Pancreas (tissue), 10 donors: ENCODE measurements at regions not wholly inside any gene's neighbourhood (a gene's known extent, or its start where the extent isn't known, plus 50 kb on each side); places are given as distances from the start of the nearest gene placed in this dataset.
"Not testable (repeated sequence)": the region's sequence is repeated elsewhere in the genome, so short reads cannot be mapped to it uniquely, and the experiment has no call there.

ENCODE experiments used
- ATAC-seq, 4 donors: fragments of 200-7000 bp; cut with Tn5 transposase; one replicate each; pipeline versions ENCODE4 v1.8.0 to v1.9.1; 2020; ENCODE audit warnings: mild to moderate bottlenecking in 4 of 4, moderate library complexity in 4 of 4
- DNase-seq, 6 donors: peaks; one replicate each; pipeline ENCODE4 v3.0.0-alpha.2; 2020
- FAIRE-seq: peaks from 2 replicates; lab custom pipeline; 2012; peaks lifted over from hg19 to GRCh38; lab: Jason Lieb, UNC
- H3K27ac ChIP-seq, 4 donors: fragments of 200-600 bp; sonication (generic); 1 replicate in 3 of 4; 2 replicates in 1 of 4; pipeline versions ENCODE4 v1.5.0 to v1.8.0; 2020
- H3K27me3 ChIP-seq, 4 donors: fragments of 200-600 bp; one replicate each; pipeline ENCODE4 v1.8.0; 2021
- H3K36me3 ChIP-seq, 3 donors: fragments of 200-600 bp; sonication (generic) in 1 of 3; one replicate each; pipeline versions ENCODE4 v1.5.0 to v1.8.0; 2020 to 2021
- H3K4me1 ChIP-seq, 3 donors: fragments of 200-600 bp; one replicate each; pipeline ENCODE4 v1.8.0; 2021
- H3K4me3 ChIP-seq, 4 donors: fragments of 200-600 bp; sonication (generic) in 2 of 4; one replicate each; pipeline versions ENCODE4 v1.5.0 to v1.8.0; 2020 to 2021
- H3K9me3 ChIP-seq, 4 donors: fragments of 200-600 bp; one replicate each; pipeline ENCODE4 v1.8.0; 2021
- WGBS, 2 donors: extraction: QIAGEN DNeasy Blood & Tissue Kit; methylation state at CpG; one replicate each; pipeline ENCODE4 v1.1.7; 2013; 5-methylcytosine and 5-hydroxymethylcytosine counted together
- intact Hi-C, 3 donors: fragments of 100-400 bp; cut with DNase I; formaldehyde crosslinking; loops; one replicate each; pipeline versions ENCODE4 v1.11.1 to v1.14.2; 2022
- TF ChIP-seq, protein P1 (sequence below), 4 donors: fragments of 200-600 bp; sonication (generic) in 3 of 4; IDR thresholded peaks; one replicate each; pipeline versions ENCODE4 v1.5.0 to v1.8.0; 2021; ENCODE audit warnings: antibody characterized with exemption in 4 of 4
- donor health status: healthy with polysubstance abuse.
- donor health status: DM: no; HTN: no; CAD: no; lungs with moderate emphysema.
- donor health status: DM: no; HTN: no; CAD: no.
- donor health status: control.
- donor health status: control.
- donor health status: Bipolar disorder and iron deficiency.
- donor health status: DM: yes; HTN: yes; CAD: no.
- donor health status: DM: no; HTN: no; CAD: no.
- donor health status: DM: no; HTN: no; CAD: no.
- donor health status: DM: yes; HTN: yes; CAD: no.

DNA sequence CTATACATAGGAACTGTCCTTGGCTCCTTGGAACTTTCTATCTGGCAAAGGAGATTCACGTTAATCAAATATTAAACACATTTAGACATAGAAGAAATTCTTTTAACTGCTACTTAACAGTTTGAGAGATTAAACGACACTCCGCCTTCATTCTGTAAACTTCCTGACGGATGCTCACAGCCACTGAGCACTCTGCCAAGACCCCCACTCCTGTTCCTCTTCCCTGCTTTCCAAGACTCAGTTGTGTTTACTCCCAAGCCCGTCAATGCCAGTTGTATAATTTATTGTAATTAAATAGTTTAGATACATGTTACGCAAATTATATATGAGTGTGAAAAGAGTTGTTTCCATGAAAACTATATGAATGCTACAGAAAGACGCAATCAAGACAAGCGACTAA lies 321.4 kb upstream of the EPHA4 start:
- no peak for ATAC-seq
- intact Hi-C loops: no loop called here
- Histone ChIP-seq H3K4me3 (no peak overlapping the region), H3K9me3 (no peaks in the 10 kb centered on the region), H3K4me1 (no peaks in the 10 kb centered on the region), H3K36me3 (no peaks in the 10 kb centered on the region), H3K27ac (no peak overlapping the region), H3K27me3 (no peaks in the 10 kb centered on the region)
- no peak for DNase-seq
- FAIRE-seq: no peak
- TF ChIP-seq, protein P1, sequence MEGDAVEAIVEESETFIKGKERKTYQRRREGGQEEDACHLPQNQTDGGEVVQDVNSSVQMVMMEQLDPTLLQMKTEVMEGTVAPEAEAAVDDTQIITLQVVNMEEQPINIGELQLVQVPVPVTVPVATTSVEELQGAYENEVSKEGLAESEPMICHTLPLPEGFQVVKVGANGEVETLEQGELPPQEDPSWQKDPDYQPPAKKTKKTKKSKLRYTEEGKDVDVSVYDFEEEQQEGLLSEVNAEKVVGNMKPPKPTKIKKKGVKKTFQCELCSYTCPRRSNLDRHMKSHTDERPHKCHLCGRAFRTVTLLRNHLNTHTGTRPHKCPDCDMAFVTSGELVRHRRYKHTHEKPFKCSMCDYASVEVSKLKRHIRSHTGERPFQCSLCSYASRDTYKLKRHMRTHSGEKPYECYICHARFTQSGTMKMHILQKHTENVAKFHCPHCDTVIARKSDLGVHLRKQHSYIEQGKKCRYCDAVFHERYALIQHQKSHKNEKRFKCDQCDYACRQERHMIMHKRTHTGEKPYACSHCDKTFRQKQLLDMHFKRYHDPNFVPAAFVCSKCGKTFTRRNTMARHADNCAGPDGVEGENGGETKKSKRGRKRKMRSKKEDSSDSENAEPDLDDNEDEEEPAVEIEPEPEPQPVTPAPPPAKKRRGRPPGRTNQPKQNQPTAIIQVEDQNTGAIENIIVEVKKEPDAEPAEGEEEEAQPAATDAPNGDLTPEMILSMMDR (IDR thresholded peaks at IDR 0.05): no peak
- WGBS, 2 donors: 81 to 85% methylated on average over 8 of the region's 8 CpGs

DNA sequence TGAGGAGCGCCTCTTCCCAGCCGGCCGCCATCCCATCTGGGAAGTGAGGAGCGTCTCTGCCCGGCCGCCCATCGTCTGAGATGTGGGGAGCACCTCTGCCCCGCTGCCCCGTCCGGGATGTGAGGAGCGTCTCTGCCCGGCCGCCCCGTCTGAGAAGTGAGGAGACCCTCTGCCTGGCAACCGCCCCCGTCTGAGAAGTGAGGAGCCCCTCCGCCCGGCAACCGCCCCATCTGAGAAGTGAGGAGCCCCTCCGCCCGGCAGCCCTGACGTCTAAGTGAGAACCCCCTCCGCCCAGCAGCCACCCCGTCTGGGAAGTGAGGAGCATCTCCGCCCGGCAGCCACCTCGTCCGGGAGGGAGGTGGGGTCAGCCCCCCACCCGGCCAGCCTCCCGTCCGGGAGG lies 319.9 kb upstream of the EPHA4 start:
- ATAC-seq, H3K36me3 ChIP-seq, H3K4me1 ChIP-seq, H3K4me3 ChIP-seq, DNase-seq, FAIRE-seq, intact Hi-C loops, H3K27ac ChIP-seq, H3K9me3 ChIP-seq, H3K27me3 ChIP-seq: not testable (repeated sequence)
- WGBS, 2 donors: 90 to 96% methylated on average over 13 to 25 of the region's 31 CpGs

DNA sequence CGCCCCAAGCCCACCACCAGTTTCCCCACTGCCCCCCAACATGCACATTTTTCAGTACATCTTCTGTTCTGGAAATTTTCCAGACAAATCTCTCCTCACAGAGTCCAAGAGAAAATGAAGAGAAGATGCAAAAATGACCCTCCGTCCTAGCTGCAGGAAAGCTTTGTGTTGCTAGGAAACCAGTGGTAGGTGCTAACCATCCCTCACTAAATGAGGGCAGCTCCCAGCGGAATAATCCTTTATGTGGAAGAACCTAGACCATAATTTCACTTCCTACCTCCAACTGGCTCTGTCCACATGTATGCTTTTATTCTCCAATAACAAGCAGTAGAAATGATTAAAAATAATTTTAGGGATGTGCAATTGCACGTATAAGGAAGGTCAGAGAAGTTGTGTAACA lies 311.9 kb upstream of the EPHA4 start:
- H3K4me3 ChIP-seq: no peak overlapping the region
- intact Hi-C loops: no loop called here
- DNase-seq: no peak
- peaks cover 0 to 3% (median 0%) of the 10 kb centered on the region in 4 donors for H3K27me3 ChIP-seq
- H3K9me3 ChIP-seq: no peaks in the 10 kb centered on the region
- TF ChIP-seq, protein P1 (IDR thresholded peaks at IDR 0.05): no peak
- no peak for FAIRE-seq
- no peaks in the 10 kb centered on the region for H3K36me3 ChIP-seq
- H3K27ac ChIP-seq: no peak overlapping the region
- 42% methylated on average over 4 of the region's 4 CpGs for WGBS, 2 donors
- ATAC-seq: no peak
- H3K4me1 ChIP-seq: no peaks in the 10 kb centered on the region

DNA sequence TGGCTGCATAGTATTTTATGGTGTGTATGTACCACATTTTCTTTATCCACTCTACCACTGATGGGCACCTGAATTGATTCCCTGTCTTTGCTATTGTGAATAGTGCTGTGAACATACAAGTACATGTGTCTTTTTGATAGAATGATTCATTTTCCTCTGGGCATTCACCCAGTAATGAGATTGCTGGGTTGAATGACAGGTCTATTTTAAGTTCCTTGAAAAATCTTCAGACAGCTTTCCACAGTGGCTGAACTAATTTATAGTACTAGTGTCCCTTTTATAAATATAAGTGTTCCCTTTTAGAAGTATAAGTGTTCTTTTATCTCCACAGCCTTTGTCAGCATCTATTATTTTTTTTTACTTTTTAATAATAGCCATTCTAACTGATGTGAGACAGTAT lies 303.9 kb upstream of the EPHA4 start:
- peaks cover 0 to 5% (median 0%) of the 10 kb centered on the region in 4 donors for H3K27me3 ChIP-seq
- DNase-seq (no peak), FAIRE-seq (no peak), ATAC-seq (no peak)
- no peak overlapping the region for H3K27ac ChIP-seq
- TF ChIP-seq, protein P1 (IDR thresholded peaks at IDR 0.05): no peak
- H3K9me3 ChIP-seq: no peaks in the 10 kb centered on the region
- H3K36me3 ChIP-seq: no peaks in the 10 kb centered on the region
- H3K4me1 ChIP-seq: no peaks in the 10 kb centered on the region
- intact Hi-C loops: no loop called here
- no peak overlapping the region for H3K4me3 ChIP-seq

DNA sequence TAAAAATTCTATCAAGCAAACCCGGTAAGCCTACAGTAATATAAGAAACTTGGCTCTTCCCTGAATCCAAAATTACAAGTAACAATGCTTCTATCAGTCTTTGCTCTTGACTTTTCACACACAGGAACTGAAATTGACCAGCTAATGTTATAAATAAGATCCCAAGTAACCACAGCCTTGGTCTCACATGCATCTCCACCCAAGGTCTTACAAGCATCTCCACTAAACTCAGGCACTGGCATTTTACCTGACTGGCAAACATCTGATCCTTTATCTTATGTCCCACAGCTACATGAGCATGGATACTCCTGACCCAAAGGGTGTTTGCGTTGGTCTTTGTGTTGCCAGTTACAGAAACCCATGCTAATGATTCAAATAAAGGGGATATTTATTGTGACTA lies 302.3 kb upstream of the EPHA4 start:
- WGBS, 2 donors: 74 to 85% methylated on average over 2 of the region's 2 CpGs

More for the DNA sequence above, 302.3 kb upstream of the EPHA4 start:
- Histone ChIP-seq H3K4me3 (no peak overlapping the region), H3K4me1 (no peaks in the 10 kb centered on the region), H3K27me3 (peaks cover 0 to 5% (median 0%) of the 10 kb centered on the region in 4 donors), H3K9me3 (no peaks in the 10 kb centered on the region), H3K36me3 (no peaks in the 10 kb centered on the region), H3K27ac (no peak overlapping the region)
- intact Hi-C loops: no loop called here
- ATAC-seq (no peak), DNase-seq (no peak), FAIRE-seq (no peak)
- TF ChIP-seq, protein P1 (IDR thresholded peaks at IDR 0.05): no peak
